ENCODE measurements at regions not wholly inside any gene's neighbourhood (a gene's known extent, or its start where the extent isn't known, plus 50 kb on each side); places are given as distances from the start of the nearest gene placed in this dataset.

DNA sequence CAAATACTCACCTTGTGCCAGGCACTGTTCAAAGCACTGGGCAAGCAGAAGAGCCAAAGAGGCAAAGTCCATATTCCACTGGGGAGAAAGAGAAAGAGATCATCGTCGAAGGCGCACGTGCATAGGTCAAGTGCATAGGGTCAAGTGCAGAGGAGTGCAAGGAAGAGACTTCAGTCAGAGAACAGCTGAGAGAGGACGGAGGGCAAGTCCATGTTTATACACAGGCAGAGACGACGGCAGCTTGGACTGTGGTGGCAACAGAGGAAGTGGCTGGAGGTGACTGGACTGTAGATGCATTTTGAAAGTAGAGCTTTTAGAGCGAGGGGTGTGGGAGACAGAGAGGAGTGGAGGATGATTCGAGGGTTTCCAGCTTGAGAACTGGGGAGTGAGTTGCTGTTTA lies 74.7 kb upstream of the SDK2 start:
- no peak for TF ChIP-seq SMC3 (conservative IDR thresholded peaks at IDR 0.05; ENCODE audit: poor library complexity)
- no peak for TF ChIP-seq CTCF (IDR thresholded peaks at IDR 0.05; ENCODE audit: poor library complexity, severe bottlenecking)
- no peak for TF ChIP-seq TAF1 (IDR thresholded peaks at IDR 0.05; ENCODE audit: low read depth)
- TF ChIP-seq, protein P1, sequence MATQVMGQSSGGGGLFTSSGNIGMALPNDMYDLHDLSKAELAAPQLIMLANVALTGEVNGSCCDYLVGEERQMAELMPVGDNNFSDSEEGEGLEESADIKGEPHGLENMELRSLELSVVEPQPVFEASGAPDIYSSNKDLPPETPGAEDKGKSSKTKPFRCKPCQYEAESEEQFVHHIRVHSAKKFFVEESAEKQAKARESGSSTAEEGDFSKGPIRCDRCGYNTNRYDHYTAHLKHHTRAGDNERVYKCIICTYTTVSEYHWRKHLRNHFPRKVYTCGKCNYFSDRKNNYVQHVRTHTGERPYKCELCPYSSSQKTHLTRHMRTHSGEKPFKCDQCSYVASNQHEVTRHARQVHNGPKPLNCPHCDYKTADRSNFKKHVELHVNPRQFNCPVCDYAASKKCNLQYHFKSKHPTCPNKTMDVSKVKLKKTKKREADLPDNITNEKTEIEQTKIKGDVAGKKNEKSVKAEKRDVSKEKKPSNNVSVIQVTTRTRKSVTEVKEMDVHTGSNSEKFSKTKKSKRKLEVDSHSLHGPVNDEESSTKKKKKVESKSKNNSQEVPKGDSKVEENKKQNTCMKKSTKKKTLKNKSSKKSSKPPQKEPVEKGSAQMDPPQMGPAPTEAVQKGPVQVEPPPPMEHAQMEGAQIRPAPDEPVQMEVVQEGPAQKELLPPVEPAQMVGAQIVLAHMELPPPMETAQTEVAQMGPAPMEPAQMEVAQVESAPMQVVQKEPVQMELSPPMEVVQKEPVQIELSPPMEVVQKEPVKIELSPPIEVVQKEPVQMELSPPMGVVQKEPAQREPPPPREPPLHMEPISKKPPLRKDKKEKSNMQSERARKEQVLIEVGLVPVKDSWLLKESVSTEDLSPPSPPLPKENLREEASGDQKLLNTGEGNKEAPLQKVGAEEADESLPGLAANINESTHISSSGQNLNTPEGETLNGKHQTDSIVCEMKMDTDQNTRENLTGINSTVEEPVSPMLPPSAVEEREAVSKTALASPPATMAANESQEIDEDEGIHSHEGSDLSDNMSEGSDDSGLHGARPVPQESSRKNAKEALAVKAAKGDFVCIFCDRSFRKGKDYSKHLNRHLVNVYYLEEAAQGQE (IDR thresholded peaks at IDR 0.05; ENCODE audit: borderline replicate concordance), result no peak

Data from neural cell (in vitro differentiated cells).